ENCODE measurements at regions not wholly inside any gene's neighbourhood (a gene's known extent, or its start where the extent isn't known, plus 50 kb on each side); places are given as distances from the start of the nearest gene placed in this dataset.
A peak's percentile ranks its signal among the peaks of the same experiment; 100 is the strongest.

DNA sequence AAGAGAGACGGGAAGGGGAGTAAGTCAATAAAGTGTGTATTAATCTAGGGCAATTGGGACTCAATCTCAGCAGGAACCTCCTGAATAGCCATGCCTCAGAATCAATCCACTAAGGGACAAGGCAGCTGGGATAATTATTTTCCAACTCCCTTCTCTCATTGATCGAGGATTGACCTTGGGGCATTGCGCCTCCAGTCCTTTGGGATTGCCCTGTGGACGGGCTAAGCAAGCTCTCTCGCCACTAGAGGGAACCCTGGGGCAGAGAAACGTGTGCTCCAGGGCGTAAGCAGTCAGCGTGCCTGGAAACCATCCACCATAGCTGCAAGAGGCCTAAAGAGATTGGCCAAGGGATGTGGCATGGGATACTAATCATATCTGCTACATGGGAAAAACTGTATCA, 53.9 kb upstream of the ERCC4 start (continued):
- peak; percentile 43; the same call in 1 of the 2 replicates for TF ChIP-seq REPIN1 (CRISPR knock-in tag; IDR thresholded peaks at IDR 0.05; ENCODE audit: borderline replicate concordance, low read depth)
- peak in 1 of 2 experiments; percentile 59; a peak in 1 of 4 replicates for TF ChIP-seq KLF16 (CRISPR knock-in tag; IDR thresholded peaks at IDR 0.05)
- TF ChIP-seq NONO (IDR thresholded peaks at IDR 0.05): no peak
- TF ChIP-seq NONO (CRISPR knock-in tag; conservative IDR thresholded peaks at IDR 0.05): 0 out of 2 replicates have a peak, but pooled peaks have one; percentile 51
- TF ChIP-seq NR2F6 (IDR thresholded peaks at IDR 0.05): 0 out of 2 replicates have a peak, but pooled peaks have one; percentile 25
- TF ChIP-seq NR2F6 (CRISPR knock-in tag; IDR thresholded peaks at IDR 0.05): 0 out of 2 replicates have a peak, but pooled peaks have one; percentile 48
- peak; percentile 67; the same call in 1 of the 2 replicates for TF ChIP-seq ZNF792 (CRISPR knock-in tag; IDR thresholded peaks at IDR 0.05)
- no peak for TF ChIP-seq SP1 (IDR thresholded peaks at IDR 0.05)
- peak; percentile 18; the same call in 1 of the 2 replicates for TF ChIP-seq SP1 (CRISPR knock-in tag; IDR thresholded peaks at IDR 0.05)
- peak; percentile 64; the same call in 1 of the 2 replicates for TF ChIP-seq RXRB (CRISPR knock-in tag; IDR thresholded peaks at IDR 0.05; ENCODE audit: borderline replicate concordance)
- 0 out of 2 replicates have a peak, but pooled peaks have one; percentile 43 for TF ChIP-seq CC2D1A (CRISPR knock-in tag; IDR thresholded peaks at IDR 0.05)
- TF ChIP-seq ATF2 (CRISPR knock-in tag; IDR thresholded peaks at IDR 0.05): peak; percentile 19; the same call in 1 of the 2 replicates
- peak; percentile 86 for TF ChIP-seq IRF2 (CRISPR knock-in tag; IDR thresholded peaks at IDR 0.05)
- TF ChIP-seq, protein P1, sequence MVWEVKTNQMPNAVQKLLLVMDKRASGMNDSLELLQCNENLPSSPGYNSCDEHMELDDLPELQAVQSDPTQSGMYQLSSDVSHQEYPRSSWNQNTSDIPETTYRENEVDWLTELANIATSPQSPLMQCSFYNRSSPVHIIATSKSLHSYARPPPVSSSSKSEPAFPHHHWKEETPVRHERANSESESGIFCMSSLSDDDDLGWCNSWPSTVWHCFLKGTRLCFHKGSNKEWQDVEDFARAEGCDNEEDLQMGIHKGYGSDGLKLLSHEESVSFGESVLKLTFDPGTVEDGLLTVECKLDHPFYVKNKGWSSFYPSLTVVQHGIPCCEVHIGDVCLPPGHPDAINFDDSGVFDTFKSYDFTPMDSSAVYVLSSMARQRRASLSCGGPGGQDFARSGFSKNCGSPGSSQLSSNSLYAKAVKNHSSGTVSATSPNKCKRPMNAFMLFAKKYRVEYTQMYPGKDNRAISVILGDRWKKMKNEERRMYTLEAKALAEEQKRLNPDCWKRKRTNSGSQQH (CRISPR knock-in tag; IDR thresholded peaks at IDR 0.05; ENCODE audit: low read depth): 0 out of 2 replicates have a peak, but pooled peaks have one; percentile 19
- peak; percentile 86 for TF ChIP-seq SALL1 (CRISPR knock-in tag; IDR thresholded peaks at IDR 0.05)
- TF ChIP-seq POGZ (CRISPR knock-in tag; IDR thresholded peaks at IDR 0.05): peak; percentile 81
- TF ChIP-seq CBX5 (CRISPR knock-in tag; IDR thresholded peaks at IDR 0.05; ENCODE audit: borderline replicate concordance): peak; percentile 80; the same call in 1 of the 2 replicates
- TF ChIP-seq SOX6 (IDR thresholded peaks at IDR 0.05): no peak
- TF ChIP-seq SOX6 (CRISPR knock-in tag; IDR thresholded peaks at IDR 0.05): peak; percentile 34; the same call in 1 of the 2 replicates
- peak; percentile 80; the same call in 1 of the 2 replicates for TF ChIP-seq AHR (CRISPR knock-in tag; IDR thresholded peaks at IDR 0.05)
- 0 out of 2 replicates have a peak, but pooled peaks have one; percentile 67 for TF ChIP-seq THAP9 (CRISPR knock-in tag; IDR thresholded peaks at IDR 0.05; ENCODE audit: borderline replicate concordance)
- no peak for TF ChIP-seq TBX3 (IDR thresholded peaks at IDR 0.05; ENCODE audit: borderline replicate concordance)
- TF ChIP-seq CBFB (CRISPR knock-in tag; IDR thresholded peaks at IDR 0.05): no peak
- TF ChIP-seq XRCC5 (optimal IDR thresholded peaks at IDR 0.05; ENCODE audit: low read length): peak; percentile 99
- TF ChIP-seq ZNF136 (CRISPR knock-in tag; IDR thresholded peaks at IDR 0.05; ENCODE audit: low read depth): peak; percentile 78; the same call in 1 of the 2 replicates
- 0 out of 2 replicates have a peak, but pooled peaks have one; percentile 14 for TF ChIP-seq PPARG (CRISPR knock-in tag; conservative IDR thresholded peaks at IDR 0.05)
- TF ChIP-seq BRCA1 (CRISPR knock-in tag; IDR thresholded peaks at IDR 0.05): no peak; the same call in 1 of the 2 replicates
